ENCODE measurements at regions not wholly inside any gene's neighbourhood (a gene's known extent, or its start where the extent isn't known, plus 50 kb on each side); places are given as distances from the start of the nearest gene placed in this dataset.

GRCh38 chr17:31731118-31731517 lies 127.9 kb downstream of the COPRS start:
- TF ChIP-seq POLR2AphosphoS5 (IDR thresholded peaks at IDR 0.05; ENCODE audit: low read depth, low read length) = no peak
- no peak for TF ChIP-seq TAF1 (IDR thresholded peaks at IDR 0.05; ENCODE audit: borderline replicate concordance, insufficient read depth, low read length)
